Mammary epithelial cell (primary cell): ENCODE measurements at regions not wholly inside any gene's neighbourhood (a gene's known extent, or its start where the extent isn't known, plus 50 kb on each side); places are given as distances from the start of the nearest gene placed in this dataset.

Source experiments
- CTCF ChIP-seq, 2 donors: IDR thresholded peaks in 1 of 2; conservative IDR thresholded peaks in 1 of 2; 2 replicates each; pipeline ENCODE4 v1.5.1; 2011 to 2012; ENCODE audit warnings: inconsistent platforms in 2 of 2, low read length in 2 of 2, mild to moderate bottlenecking in 2 of 2, control low read depth in 1 of 2, low read depth in 1 of 2; ENCODE audit not compliant: insufficient read depth in 1 of 2; ENCODE audit errors: extremely low read depth in 1 of 2
- EZH2 ChIP-seq: IDR thresholded peaks from 2 replicates; pipeline ENCODE4 v1.6.1; 2012; ENCODE audit warnings: low read length, inconsistent platforms, borderline replicate concordance

GRCh38 chr11:133732109-133732674, 113.1 kb downstream of the SPATA19 start:
- TF ChIP-seq CTCF (conservative IDR thresholded peaks at IDR 0.05 in 1 of 2, IDR thresholded peaks at IDR 0.05 in 1 of 2; ENCODE audit: extremely low read depth in 1 of 2, insufficient read depth in 1 of 2, low read depth in 1 of 2, low read length in 2 of 2) (no peak), EZH2 (no peak)
